HG02642 (cell line): ENCODE measurements at regions not wholly inside any gene's neighbourhood (a gene's known extent, or its start where the extent isn't known, plus 50 kb on each side); places are given as distances from the start of the nearest gene placed in this dataset.

Experiments used
- ATAC-seq: cut with Tn5 transposase; IDR thresholded peaks from one replicate; pipeline ENCODE4 v1.9.1; 2021; ENCODE audit warnings: mild to moderate bottlenecking; ENCODE audit not compliant: unreplicated experiment, poor library complexity

- no peak for ATAC-seq
These were observed 121.4 kb upstream of the NRSN1 start for GRCh38 chr6:24004659-24005058.

DNA sequence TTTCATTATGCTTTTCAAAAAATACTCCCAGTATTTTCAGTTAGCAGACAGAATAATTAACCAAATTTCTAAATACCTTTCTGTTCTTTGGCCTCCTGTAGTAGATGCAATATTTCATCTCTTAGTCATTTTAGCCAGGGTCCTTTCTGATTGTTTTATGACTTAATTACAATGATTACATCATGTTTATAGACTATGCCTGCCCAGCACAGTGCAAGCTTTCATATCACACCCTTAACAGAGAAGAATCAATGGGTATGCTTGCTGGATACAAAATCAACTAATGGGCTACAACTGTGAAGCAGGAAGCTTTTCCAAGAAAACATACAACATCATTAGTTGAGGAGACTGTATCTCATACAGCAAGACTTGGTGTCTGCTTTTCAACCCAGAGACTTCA, 119.8 kb upstream of the NRSN1 start:
- no peak for ATAC-seq

- ATAC-seq = no peak
These were observed 116.7 kb upstream of the NRSN1 start for GRCh38 chr6:24009319-24009718.

DNA sequence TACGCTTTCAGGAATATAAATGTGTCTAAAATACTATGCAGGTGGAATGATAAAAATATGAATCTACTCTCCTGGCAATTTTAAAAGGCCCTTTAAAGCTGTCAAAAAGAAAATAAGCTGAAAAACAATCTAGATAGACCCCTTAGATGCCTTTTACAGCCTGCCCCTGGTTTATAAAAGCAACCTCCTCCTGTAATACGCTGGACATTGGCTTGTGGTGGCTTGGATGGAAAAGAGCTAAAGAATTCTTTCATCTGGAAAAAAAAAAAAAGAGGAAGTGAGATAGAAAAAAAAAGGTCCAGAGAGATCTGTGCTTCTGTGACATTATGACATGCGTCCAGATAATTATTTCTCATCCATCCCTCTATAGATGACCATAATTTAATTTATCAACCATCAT, 115.9 kb upstream of the NRSN1 start:
- ATAC-seq = no peak

GRCh38 chr6:24016286-24016685, 109.7 kb upstream of the NRSN1 start:
- no peak for ATAC-seq

DNA sequence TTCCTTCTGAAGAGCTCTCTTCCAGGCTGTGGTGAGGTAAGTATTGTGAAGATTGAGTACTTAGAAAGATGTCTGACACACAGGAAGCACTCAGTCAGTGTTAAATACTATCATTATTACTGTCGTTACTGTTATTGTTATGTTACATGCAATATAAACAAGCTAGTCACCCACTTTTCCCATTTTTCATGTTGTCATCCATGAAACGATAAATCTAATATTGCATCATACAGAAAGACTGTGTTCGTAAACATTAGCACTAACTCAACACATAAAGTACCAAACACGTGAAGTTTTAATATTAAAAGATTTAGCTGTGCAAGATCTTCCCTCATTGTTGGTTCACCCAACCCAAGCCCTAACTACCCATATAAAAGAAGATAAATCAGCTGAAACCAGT, 109.2 kb upstream of the NRSN1 start:
- ATAC-seq = no peak

DNA sequence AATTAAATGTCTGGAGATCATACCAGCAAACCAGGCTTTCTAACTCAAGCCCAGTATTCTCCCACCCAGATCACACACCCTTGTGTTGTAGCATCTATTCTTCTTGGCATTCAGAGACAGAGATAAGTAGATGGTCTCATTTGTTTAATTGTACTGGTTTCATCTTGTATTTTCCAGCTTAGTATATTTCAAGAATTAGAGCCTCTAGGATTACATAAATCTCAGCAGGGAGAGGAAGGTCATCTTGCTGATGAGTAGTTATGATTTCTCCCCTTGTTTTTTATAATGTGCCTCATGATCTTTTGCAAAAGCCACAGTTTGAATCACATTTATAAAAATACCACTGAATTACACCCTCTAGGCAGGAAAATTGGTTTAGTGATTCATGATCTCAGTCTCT, 106.6 kb upstream of the NRSN1 start:
- ATAC-seq = no peak

DNA sequence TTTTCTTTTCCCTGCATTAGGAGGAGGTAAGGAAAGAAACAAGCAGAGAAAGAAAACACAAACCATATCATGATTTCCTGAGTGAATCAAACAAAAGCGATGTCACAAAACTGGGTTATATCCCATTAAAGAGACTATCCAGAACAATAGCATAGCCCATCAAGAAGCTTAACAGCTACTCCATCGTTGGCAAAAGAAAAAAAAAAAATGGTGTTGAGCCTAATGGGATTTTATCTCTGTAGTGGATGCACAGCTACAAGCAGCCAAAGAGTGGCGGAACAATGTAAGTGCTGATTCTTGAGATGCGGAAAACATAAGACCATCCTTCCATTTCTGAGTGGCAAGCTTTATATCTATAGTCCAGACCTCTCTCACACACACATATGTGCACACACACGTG, 106.2 kb upstream of the NRSN1 start:
- no peak for ATAC-seq

DNA sequence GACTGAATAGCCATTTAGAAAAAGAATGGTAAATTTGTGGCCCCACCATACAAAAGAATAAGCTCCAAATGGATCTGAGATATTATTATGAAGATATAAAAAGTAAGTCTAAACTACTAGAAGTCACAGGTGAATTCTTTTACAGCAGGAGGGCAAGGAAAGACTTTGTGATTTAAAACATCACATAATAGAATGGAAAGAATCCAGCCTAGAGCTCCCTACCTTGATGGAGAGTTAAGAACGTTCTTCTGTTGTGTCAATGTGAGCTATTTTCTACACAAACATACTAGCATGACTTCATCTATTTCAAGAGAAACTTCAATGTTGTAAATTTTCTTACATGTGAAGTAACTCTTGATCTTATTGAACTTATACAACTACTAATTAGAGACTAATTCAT, 100.0 kb upstream of the NRSN1 start:
- no peak for ATAC-seq

- ATAC-seq = no peak
These were observed 94.5 kb upstream of the NRSN1 start for GRCh38 chr6:24031496-24031895.

GRCh38 chr6:24032896-24033688, 92.9 kb upstream of the NRSN1 start:
- ATAC-seq = no peak

DNA sequence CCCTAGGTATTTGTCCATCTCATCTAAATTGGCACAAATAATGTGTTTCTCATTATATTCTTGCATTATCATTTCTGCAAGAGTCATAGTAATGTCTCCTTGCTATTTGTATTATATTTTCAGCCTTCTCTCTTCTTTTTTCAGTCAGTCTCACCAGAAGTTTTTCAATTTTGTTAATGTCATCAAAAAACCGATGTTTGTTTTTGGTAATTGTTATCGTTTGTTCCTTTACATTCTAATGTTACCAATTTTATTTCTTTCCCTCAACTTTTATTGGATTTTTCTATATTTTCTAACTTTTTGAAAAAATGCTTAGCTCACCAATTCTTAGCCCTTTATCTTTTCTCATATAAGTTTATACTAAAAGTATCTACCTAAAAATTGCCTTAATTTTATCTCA, 82.2 kb upstream of the NRSN1 start:
- ATAC-seq = no peak

GRCh38 chr6:24051942-24052589, 73.9 kb upstream of the NRSN1 start:
- ATAC-seq = no peak

- no peak for ATAC-seq
These were observed 73.4 kb upstream of the NRSN1 start for GRCh38 chr6:24052590-24052961.

DNA sequence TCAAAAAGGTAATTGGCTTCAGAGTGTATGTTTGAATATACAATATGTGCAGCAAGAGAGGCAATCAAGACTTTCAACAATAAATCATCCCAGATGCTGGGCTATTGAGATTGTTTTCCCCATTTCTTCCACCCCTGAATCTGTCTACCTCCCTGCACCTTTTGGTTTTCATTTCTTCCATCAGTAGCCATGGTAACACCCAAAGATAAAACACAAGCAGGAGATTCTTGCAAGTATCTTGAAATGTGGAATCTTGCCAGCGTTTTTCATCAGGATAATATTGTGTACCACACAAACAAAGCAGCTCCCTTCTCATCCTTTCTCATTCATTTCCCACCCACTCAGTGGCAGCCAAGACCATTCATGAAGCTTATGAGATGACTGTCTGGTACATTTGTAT, 73.0 kb upstream of the NRSN1 start:
- ATAC-seq = no peak

DNA sequence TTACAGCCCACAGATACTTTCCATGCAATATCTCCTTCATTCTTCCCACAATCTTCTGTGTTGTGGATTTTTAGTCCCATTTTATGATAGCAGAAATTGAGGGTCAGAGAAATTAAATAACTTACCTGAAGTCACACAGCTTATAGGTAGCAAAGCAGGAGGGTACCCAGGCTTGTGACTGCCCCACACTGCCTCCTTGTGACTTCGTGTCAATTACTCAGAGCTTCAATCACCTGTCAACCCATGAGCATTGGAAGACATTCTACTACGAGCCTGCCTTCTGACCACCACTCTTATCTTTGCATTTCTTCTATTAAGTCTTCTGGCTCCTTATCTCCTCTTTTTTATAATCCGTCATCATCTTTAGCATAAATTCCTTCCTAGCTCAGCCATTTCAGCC, 71.6 kb upstream of the NRSN1 start:
- no peak for ATAC-seq

- no peak for ATAC-seq
These were observed 69.4 kb upstream of the NRSN1 start for GRCh38 chr6:24056567-24056966.

DNA sequence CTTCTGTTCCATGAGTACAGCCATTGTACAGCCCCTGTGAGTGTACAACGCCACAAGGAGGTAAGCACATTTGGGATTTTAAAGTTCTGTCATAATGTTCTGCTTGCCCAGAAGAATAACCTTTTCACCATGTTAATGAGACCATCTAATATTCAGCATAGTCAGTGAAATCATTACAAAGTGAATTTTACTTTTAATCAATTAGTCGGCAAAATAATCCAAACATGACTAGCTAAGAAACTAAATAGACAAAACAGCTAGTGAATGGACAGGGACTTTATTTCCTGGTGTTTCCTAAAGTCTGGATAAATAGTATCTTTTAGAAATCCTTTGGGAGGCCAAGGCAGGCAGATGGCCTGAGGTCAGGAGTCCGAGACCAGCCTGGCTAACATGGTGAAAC, 69.0 kb upstream of the NRSN1 start:
- no peak for ATAC-seq

DNA sequence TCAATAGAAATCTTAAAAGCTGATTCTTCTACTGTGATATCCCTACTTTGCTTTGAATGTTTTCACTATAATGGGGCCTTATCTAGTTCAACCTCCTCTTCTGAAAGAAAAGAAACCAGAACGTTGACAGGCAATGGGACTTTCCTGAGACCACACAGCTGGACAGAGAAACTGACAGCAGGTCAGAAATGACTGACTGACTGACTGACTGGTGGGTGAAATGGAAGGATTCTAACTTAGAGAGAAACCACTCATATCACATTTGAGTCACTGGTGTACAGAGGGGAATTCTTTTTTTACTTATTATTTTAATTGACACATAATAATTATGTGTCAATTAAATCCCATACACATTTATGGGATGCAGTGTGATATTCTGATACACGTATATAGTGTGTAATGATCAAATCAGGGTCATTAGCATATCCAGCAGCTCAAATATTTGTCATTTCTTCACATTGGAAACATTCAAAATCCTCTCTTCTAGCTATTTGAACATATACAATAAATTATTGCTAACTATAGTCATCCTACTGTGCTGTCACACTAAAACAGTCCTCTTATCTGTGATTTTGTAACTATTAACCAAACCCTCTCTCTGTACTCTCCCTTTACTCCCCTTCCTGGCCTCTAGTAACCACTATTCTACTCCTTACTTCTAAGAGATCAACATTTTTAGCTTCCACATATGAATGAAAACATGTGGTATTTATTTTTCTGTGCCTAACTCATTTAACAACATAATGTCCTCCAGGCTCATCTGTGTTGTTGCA, 64.8 kb upstream of the NRSN1 start:
- ATAC-seq = peak; percentile 97

GRCh38 chr6:24064106-24064505, 61.9 kb upstream of the NRSN1 start:
- no peak for ATAC-seq

- ATAC-seq = no peak
These were observed 61.2 kb upstream of the NRSN1 start for GRCh38 chr6:24064832-24065231.
